K562 (cell line): ENCODE measurements at regions not wholly inside any gene's neighbourhood (a gene's known extent, or its start where the extent isn't known, plus 50 kb on each side); places are given as distances from the start of the nearest gene placed in this dataset.

Experiments used
- ATAC-seq: fragments of 200-7000 bp; cut with Tn5 transposase; 3 replicates; pipeline ENCODE4 v1.9.1; 2020; ENCODE audit warnings: moderate library complexity
- BruUV-seq: library from RNA; stranded (reverse); fragments of 400-500 nt; replicated peaks from 2 replicates; lab custom pipeline; 2021; lab: Mats Ljungman, UMichigan
- CTCF ChIA-PET: fragments of 300-600 bp; formaldehyde crosslinking; extraction: SDS; loops from one replicate; lab custom pipeline; 2021; ENCODE audit warnings: low intra/inter-chr PET ratio; lab: Yijun Ruan, JAX
- POLR2A ChIA-PET: fragments of 300-600, 350-650 bp; sonication (Branson Sonifier 250); formaldehyde crosslinking; extraction: SDS; loops from one replicate; lab custom pipeline; 2021; ENCODE audit warnings: antibody characterized with exemption, inconsistent platforms; lab: Yijun Ruan, JAX
- DNase-seq, 4 experiments: peaks; one replicate each; pipeline versions ENCODE4 v3.0.0 to v3.0.0-alpha.2; 2011 to 2018; ENCODE audit warnings: low spot score in 3 of 4, mixed read lengths in 3 of 4; ENCODE audit errors: extremely low read depth in 1 of 4
- FAIRE-seq: peaks from 2 replicates; lab custom pipeline; 2011; peaks lifted over from hg19 to GRCh38; lab: Jason Lieb, UNC
- H2AFZ ChIP-seq: 2 replicates; pipeline ENCODE4 v1.6.0; 2011; ENCODE audit warnings: low read depth, low read length, control low read depth, inconsistent platforms
- H3K27ac ChIP-seq: fragments of 200-600 bp; 3 replicates; pipeline ENCODE4 v1.8.0; 2011; ENCODE audit warnings: low read depth, mild to moderate bottlenecking, control low read depth, inconsistent platforms, low read length, moderate library complexity, mixed read lengths; ENCODE audit errors: extremely low read depth
- H3K27me3 ChIP-seq, 2 experiments: fragments of 300-600 bp in 1 of 2; 2 replicates in 1 of 2; 3 replicates in 1 of 2; pipeline versions ENCODE4 v1.6.0 to v1.8.0; 2011; ENCODE audit warnings: inconsistent platforms in 2 of 2, low read length in 2 of 2, mild to moderate bottlenecking in 1 of 2, mixed read lengths in 1 of 2, moderate library complexity in 1 of 2; ENCODE audit not compliant: control insufficient read depth in 2 of 2, insufficient read depth in 2 of 2
- H3K36me3 ChIP-seq: fragments of 300-600 bp; 3 replicates; pipeline ENCODE4 v1.8.0; 2011; ENCODE audit warnings: mild to moderate bottlenecking, low read length, inconsistent platforms; ENCODE audit not compliant: control insufficient read depth, insufficient read depth
- H3K4me1 ChIP-seq, 2 experiments: fragments of 200-600 bp in 1 of 2; replicated peaks in 1 of 2; 2 replicates in 1 of 2; 3 replicates in 1 of 2; pipeline versions ENCODE4 v1.5.1 to v1.8.0; 2011; ENCODE audit warnings: inconsistent platforms in 2 of 2, low read length in 2 of 2, mild to moderate bottlenecking in 1 of 2, mixed read lengths in 1 of 2, moderate library complexity in 1 of 2; ENCODE audit not compliant: control insufficient read depth in 2 of 2, insufficient read depth in 2 of 2
- H3K4me2 ChIP-seq: 2 replicates; pipeline ENCODE4 v1.6.1; 2011; ENCODE audit warnings: low read length, control low read depth, inconsistent platforms, mixed read lengths; ENCODE audit not compliant: insufficient read depth
- H3K4me3 ChIP-seq: fragments of 200-600 bp; sonication (generic), shearing (Covaris generic); 2 replicates; pipeline ENCODE4 v1.5.1; 2016; ENCODE audit warnings: control low read depth, inconsistent platforms
- H3K79me2 ChIP-seq: fragments of 200-600 bp; 3 replicates; pipeline ENCODE4 v1.8.0; 2011; ENCODE audit warnings: low read length, inconsistent platforms; ENCODE audit not compliant: control insufficient read depth, insufficient read depth
- H3K9ac ChIP-seq, 2 experiments: 2 replicates each; pipeline versions ENCODE4 v1.6.0 to v1.6.1; 2011; ENCODE audit warnings: low read depth in 2 of 2, low read length in 2 of 2, control low read depth in 1 of 2, inconsistent platforms in 1 of 2, mild to moderate bottlenecking in 1 of 2, mixed read lengths in 1 of 2; ENCODE audit not compliant: insufficient read depth in 1 of 2
- H3K9me1 ChIP-seq: one replicate; pipeline ENCODE4 v1.6.0; 2011; ENCODE audit warnings: inconsistent platforms, mild to moderate bottlenecking, low read length, moderate library complexity; ENCODE audit not compliant: control insufficient read depth, insufficient read depth
- H3K9me3 ChIP-seq: replicated peaks from 2 replicates; pipeline ENCODE4 v1.5.1; 2011; ENCODE audit warnings: low read depth, low read length, inconsistent platforms; ENCODE audit not compliant: control insufficient read depth, insufficient read depth
- H4K20me1 ChIP-seq: replicated peaks from 2 replicates; pipeline ENCODE4 v1.6.1; 2011; ENCODE audit warnings: low read length, inconsistent platforms, mixed read lengths; ENCODE audit not compliant: control insufficient read depth, insufficient read depth
- NCOA1 ChIP-seq: fragments of 450-650 bp; IDR thresholded peaks from 2 replicates; pipeline ENCODE4 v1.6.1; 2016; ENCODE audit warnings: low read depth
- PHB ChIP-seq: fragments of 250-450 bp; sonication (Bioruptor Pico); IDR thresholded peaks from 2 replicates; pipeline ENCODE4 v1.5.0; 2021
- PHTF2 ChIP-seq: fragments of 250-450 bp; sonication (Bioruptor Pico); IDR thresholded peaks from 2 replicates; pipeline ENCODE4 v1.5.0; 2021; ENCODE audit warnings: mild to moderate bottlenecking
- RBM22 ChIP-seq: fragments of 200-400 bp; formaldehyde crosslinking; IDR thresholded peaks from 2 replicates; pipeline ENCODE4 v1.6.1; 2018; ENCODE audit warnings: low read length, low read depth; ENCODE audit not compliant: poor library complexity, severe bottlenecking
- TRIM24 ChIP-seq, 2 experiments: fragments of 450-650 bp; IDR thresholded peaks; 2 replicates each; pipeline ENCODE4 v1.6.1; 2016
- ZBTB34 ChIP-seq: fragments of 250-450 bp; sonication (Bioruptor Pico); IDR thresholded peaks from 2 replicates; pipeline ENCODE4 v1.8.0; 2021; ENCODE audit warnings: mild to moderate bottlenecking, moderate library complexity
- ZNF444 ChIP-seq: fragments of 250-450 bp; sonication (Bioruptor Pico); IDR thresholded peaks from 2 replicates; pipeline ENCODE4 v1.4.0; 2020; ENCODE audit warnings: mild to moderate bottlenecking, moderate library complexity
- ZNF551 ChIP-seq: fragments of 250-450 bp; sonication (Bioruptor Pico); IDR thresholded peaks from 2 replicates; pipeline ENCODE4 v1.5.0; 2021; ENCODE audit warnings: mild to moderate bottlenecking, moderate library complexity
- ZNF707 ChIP-seq: fragments of 250-450 bp; sonication (Bioruptor Pico); conservative IDR thresholded peaks from 2 replicates; pipeline ENCODE4 v1.8.0; 2022; ENCODE audit warnings: inconsistent platforms, mild to moderate bottlenecking, moderate library complexity
- WGBS: fragments of 100-300 bp; shearing (Covaris generic); methylation state at CpG from one replicate; pipeline ENCODE4 v1.1.6; 2016; ENCODE audit warnings: low coverage, mixed read lengths; ENCODE audit not compliant: insufficient coverage; ENCODE audit errors: missing lambda C conversion rate; 5-methylcytosine and 5-hydroxymethylcytosine counted together
- in situ Hi-C: fragments of 300-500 bp; cut with MboI; formaldehyde crosslinking; loops from 4 replicates; pipeline ENCODE4 v1.15.0; 2018; ENCODE audit warnings: inconsistent platforms, mixed read lengths
- intact Hi-C: fragments of 100-400 bp; cut with micrococcal nuclease; formaldehyde crosslinking; loops from 2 replicates; pipeline ENCODE4 v1.14.2; 2022

- in situ Hi-C loops (no loop called here), intact Hi-C loops (no loop called here)
- FAIRE-seq: no peak
- no TSS peak for BruUV-seq
- WGBS: 0% methylated on average over 2 of the region's 2 CpGs
- ChIA-PET CTCF (no interaction called here), POLR2A (no interaction called here)
- Histone ChIP-seq H3K36me3 (no peaks in the 10 kb centered on the region), H3K4me3 (no peak overlapping the region), H3K9me3 (no peaks in the 10 kb centered on the region), H3K4me2 (no peak overlapping the region), H4K20me1 (no peaks in the 10 kb centered on the region), H3K27ac (no peak overlapping the region), H3K27me3 (no peaks in the 10 kb centered on the region), H3K9ac (no peak overlapping the region), H2AFZ (no peak overlapping the region), H3K79me2 (no peaks in the 10 kb centered on the region), H3K4me1 (no peaks in the 10 kb centered on the region), H3K9me1 (no peaks in the 10 kb centered on the region)
- ATAC-seq: no peak
- no peak for TF ChIP-seq ZBTB34 (CRISPR knock-in tag)
- TF ChIP-seq RBM22: no peak
- TF ChIP-seq PHTF2: no peak
- no peak for TF ChIP-seq PHB (CRISPR knock-in tag)
- TF ChIP-seq TRIM24 (IDR thresholded peaks at IDR 0.05): no peak
- no peak for TF ChIP-seq ZNF444 (CRISPR knock-in tag)
- DNase-seq: peak in 2 of 4 experiments; percentile 0
These were observed 685.0 kb upstream of the FRG1 start for GRCh38 chr4:189255636-189256035.

GRCh38 chr4:189261475-189261874 lies 679.2 kb upstream of the FRG1 start:
- no peak overlapping the region for H3K4me3 ChIP-seq
- H3K4me2 ChIP-seq: no peak overlapping the region
- H3K4me1 ChIP-seq: no peaks in the 10 kb centered on the region
- no peak for TF ChIP-seq ZNF551 (CRISPR knock-in tag)
- no peak for TF ChIP-seq NCOA1
- peak; percentile 71; the same call in 1 of the 2 replicates for TF ChIP-seq ZNF707
- H3K79me2 ChIP-seq: no peaks in the 10 kb centered on the region
- 0% methylated on average over 1 of the region's 1 CpG for WGBS
- no peaks in the 10 kb centered on the region for H3K36me3 ChIP-seq
- intact Hi-C loops (no loop called here), in situ Hi-C loops (no loop called here)
- ChIA-PET CTCF (no interaction called here), POLR2A (no interaction called here)
- no peak for DNase-seq
- H3K9ac ChIP-seq: no peak overlapping the region
- FAIRE-seq: no peak
- BruUV-seq: no TSS peak
- no peaks in the 10 kb centered on the region for H3K9me1 ChIP-seq
- H3K9me3 ChIP-seq: no peaks in the 10 kb centered on the region
- no peak for ATAC-seq
- H4K20me1 ChIP-seq: no peaks in the 10 kb centered on the region
- no peaks in the 10 kb centered on the region for H3K27me3 ChIP-seq
- H3K27ac ChIP-seq: no peak overlapping the region
- no peak overlapping the region for H2AFZ ChIP-seq
